Uterus (tissue), 2 donors: ENCODE measurements at regions not wholly inside any gene's neighbourhood (a gene's known extent, or its start where the extent isn't known, plus 50 kb on each side); places are given as distances from the start of the nearest gene placed in this dataset.

Source experiments
- POLR2A ChIP-seq, 2 donors: fragments of 450-650 bp; IDR thresholded peaks; one replicate each; pipeline ENCODE4 v1.6.1; 2016; ENCODE audit warnings: antibody characterized with exemption in 2 of 2, mild to moderate bottlenecking in 1 of 2, moderate library complexity in 1 of 2
- TF ChIP-seq, protein P1 (sequence below), 4 experiments: fragments of 200-600 bp in 2 of 4; fragments of 450-650 bp in 2 of 4; sonication (generic) in 2 of 4; IDR thresholded peaks; one replicate each; pipeline ENCODE4 v1.5.1; 2016 to 2019; ENCODE audit warnings: antibody characterized with exemption in 4 of 4, mild to moderate bottlenecking in 2 of 4, moderate library complexity in 1 of 4

DNA sequence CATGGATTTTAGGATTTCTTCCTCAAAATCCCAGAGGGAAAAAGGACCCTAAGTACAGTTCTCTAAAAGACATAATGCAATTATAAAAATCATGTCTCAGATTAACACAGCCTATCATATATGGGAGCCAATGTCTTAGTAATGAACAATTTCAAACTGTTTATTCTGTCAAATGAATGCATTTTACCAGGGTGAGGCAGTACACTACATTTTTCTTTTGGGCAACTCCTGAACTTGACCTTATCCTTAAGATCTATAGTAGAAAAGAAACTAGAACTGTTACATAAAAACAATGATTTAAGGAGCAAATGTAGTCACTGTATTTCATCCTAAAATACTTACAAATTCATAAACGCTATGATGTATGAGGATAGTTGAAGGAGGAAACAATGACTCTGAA, 226.3 kb upstream of the B3GALT2 start:
- no peak for TF ChIP-seq POLR2A (IDR thresholded peaks at IDR 0.05)
- TF ChIP-seq, protein P1, sequence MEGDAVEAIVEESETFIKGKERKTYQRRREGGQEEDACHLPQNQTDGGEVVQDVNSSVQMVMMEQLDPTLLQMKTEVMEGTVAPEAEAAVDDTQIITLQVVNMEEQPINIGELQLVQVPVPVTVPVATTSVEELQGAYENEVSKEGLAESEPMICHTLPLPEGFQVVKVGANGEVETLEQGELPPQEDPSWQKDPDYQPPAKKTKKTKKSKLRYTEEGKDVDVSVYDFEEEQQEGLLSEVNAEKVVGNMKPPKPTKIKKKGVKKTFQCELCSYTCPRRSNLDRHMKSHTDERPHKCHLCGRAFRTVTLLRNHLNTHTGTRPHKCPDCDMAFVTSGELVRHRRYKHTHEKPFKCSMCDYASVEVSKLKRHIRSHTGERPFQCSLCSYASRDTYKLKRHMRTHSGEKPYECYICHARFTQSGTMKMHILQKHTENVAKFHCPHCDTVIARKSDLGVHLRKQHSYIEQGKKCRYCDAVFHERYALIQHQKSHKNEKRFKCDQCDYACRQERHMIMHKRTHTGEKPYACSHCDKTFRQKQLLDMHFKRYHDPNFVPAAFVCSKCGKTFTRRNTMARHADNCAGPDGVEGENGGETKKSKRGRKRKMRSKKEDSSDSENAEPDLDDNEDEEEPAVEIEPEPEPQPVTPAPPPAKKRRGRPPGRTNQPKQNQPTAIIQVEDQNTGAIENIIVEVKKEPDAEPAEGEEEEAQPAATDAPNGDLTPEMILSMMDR (IDR thresholded peaks at IDR 0.05): no peak
